Naive B cell (primary cell): ENCODE measurements at regions not wholly inside any gene's neighbourhood (a gene's known extent, or its start where the extent isn't known, plus 50 kb on each side); places are given as distances from the start of the nearest gene placed in this dataset.
"Not testable (repeated sequence)": the region's sequence is repeated elsewhere in the genome, so short reads cannot be mapped to it uniquely, and the experiment has no call there.

Source experiments
- ATAC-seq, 2 donors: fragments of 150-1000 bp; cut with Tn5 transposase; 2 replicates each; pipeline ENCODE4 v1.10.0; 2021; ENCODE audit warnings: low read depth in 2 of 2, mild to moderate bottlenecking in 2 of 2, moderate library complexity in 2 of 2
- DNase-seq: peaks from one replicate; pipeline ENCODE4 v3.0.0; 2022
- H3K27ac Mint-ChIP-seq, 6 donors: one replicate each; pipeline ENCODE4 v1.8.0; 2020 to 2022; ENCODE audit warnings: mild to moderate bottlenecking in 6 of 6, mixed read lengths in 6 of 6, moderate library complexity in 5 of 6, inconsistent platforms in 2 of 6
- H3K27me3 Mint-ChIP-seq, 3 donors: one replicate each; pipeline ENCODE4 v1.8.0; 2021 to 2022; ENCODE audit warnings: mixed read lengths in 3 of 3, mild to moderate bottlenecking in 1 of 3
- H3K36me3 Mint-ChIP-seq, 2 donors: one replicate each; pipeline ENCODE4 v1.8.0; 2020 to 2022; ENCODE audit warnings: mixed read lengths in 2 of 2, inconsistent platforms in 1 of 2, mild to moderate bottlenecking in 1 of 2
- H3K4me1 Mint-ChIP-seq, 3 donors: one replicate each; pipeline ENCODE4 v1.8.0; 2020 to 2022; ENCODE audit warnings: mixed read lengths in 3 of 3, inconsistent platforms in 1 of 3, mild to moderate bottlenecking in 1 of 3, moderate library complexity in 1 of 3
- H3K4me3 Mint-ChIP-seq, 8 donors: one replicate each; pipeline ENCODE4 v1.8.0; 2020 to 2022; ENCODE audit warnings: mild to moderate bottlenecking in 8 of 8, mixed read lengths in 8 of 8, moderate library complexity in 8 of 8, inconsistent platforms in 2 of 8
- H3K9me3 Mint-ChIP-seq, 7 donors: one replicate each; pipeline ENCODE4 v1.8.0; 2020 to 2022; ENCODE audit warnings: mixed read lengths in 7 of 7, mild to moderate bottlenecking in 5 of 7, inconsistent platforms in 2 of 7, moderate library complexity in 1 of 7

- not testable (repeated sequence) for H3K4me3 Mint-ChIP-seq, H3K4me1 Mint-ChIP-seq, ATAC-seq, H3K36me3 Mint-ChIP-seq, DNase-seq, H3K27ac Mint-ChIP-seq, H3K27me3 Mint-ChIP-seq
- H3K9me3 Mint-ChIP-seq = peaks cover 0 to 16% (median 12%) of the 10 kb centered on the region in 7 donors
Measured at GRCh38 chr7:34577934-34578333, 80.1 kb upstream of the NPSR1 start.

- not testable (repeated sequence) for H3K4me1 Mint-ChIP-seq, H3K27me3 Mint-ChIP-seq, H3K36me3 Mint-ChIP-seq, H3K27ac Mint-ChIP-seq, DNase-seq, H3K4me3 Mint-ChIP-seq, ATAC-seq
- peaks cover 0 to 17% (median 7%) of the 10 kb centered on the region in 7 donors for H3K9me3 Mint-ChIP-seq
Measured at GRCh38 chr7:34581698-34582097, 76.3 kb upstream of the NPSR1 start.

DNA sequence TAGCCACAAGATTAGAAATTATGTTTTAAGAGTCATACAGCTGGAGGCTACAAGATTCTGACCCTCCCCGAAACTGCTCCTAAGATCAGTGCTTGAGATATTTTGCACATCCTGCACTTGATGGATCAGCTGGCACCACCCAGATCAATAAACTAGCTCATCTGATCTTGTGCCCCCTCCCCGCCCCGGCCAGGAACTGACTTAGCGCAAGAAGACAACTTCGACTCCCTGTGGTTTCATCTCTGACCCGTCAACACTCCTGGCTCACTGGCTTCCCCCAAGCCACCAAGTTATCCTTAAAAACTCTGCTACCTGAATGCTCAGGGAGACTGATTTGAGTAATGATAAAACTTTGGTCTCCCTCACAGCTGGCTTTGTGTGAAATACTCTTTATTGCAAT is 73.5 kb upstream of the NPSR1 start:
- no peak for DNase-seq
- Mint-ChIP-seq H3K36me3 (no peaks in the 10 kb centered on the region), H3K27me3 (no peaks in the 10 kb centered on the region), H3K27ac (peak overlapping the region in 1 of 6 donors; percentile 15), H3K4me3 (no peak overlapping the region), H3K9me3 (peaks cover 0 to 9% (median 5%) of the 10 kb centered on the region in 7 donors), H3K4me1 (no peaks in the 10 kb centered on the region)
- ATAC-seq = no peak

- H3K27me3 Mint-ChIP-seq = no peaks in the 10 kb centered on the region
- H3K36me3 Mint-ChIP-seq = no peaks in the 10 kb centered on the region
- H3K4me3 Mint-ChIP-seq = no peak overlapping the region
- ATAC-seq (no peak), DNase-seq (no peak)
- no peaks in the 10 kb centered on the region for H3K4me1 Mint-ChIP-seq
- no peak overlapping the region for H3K27ac Mint-ChIP-seq
- H3K9me3 Mint-ChIP-seq = peaks cover 0 to 5% (median 0%) of the 10 kb centered on the region in 7 donors
Measured at GRCh38 chr7:34596887-34597286, 61.1 kb upstream of the NPSR1 start.

DNA sequence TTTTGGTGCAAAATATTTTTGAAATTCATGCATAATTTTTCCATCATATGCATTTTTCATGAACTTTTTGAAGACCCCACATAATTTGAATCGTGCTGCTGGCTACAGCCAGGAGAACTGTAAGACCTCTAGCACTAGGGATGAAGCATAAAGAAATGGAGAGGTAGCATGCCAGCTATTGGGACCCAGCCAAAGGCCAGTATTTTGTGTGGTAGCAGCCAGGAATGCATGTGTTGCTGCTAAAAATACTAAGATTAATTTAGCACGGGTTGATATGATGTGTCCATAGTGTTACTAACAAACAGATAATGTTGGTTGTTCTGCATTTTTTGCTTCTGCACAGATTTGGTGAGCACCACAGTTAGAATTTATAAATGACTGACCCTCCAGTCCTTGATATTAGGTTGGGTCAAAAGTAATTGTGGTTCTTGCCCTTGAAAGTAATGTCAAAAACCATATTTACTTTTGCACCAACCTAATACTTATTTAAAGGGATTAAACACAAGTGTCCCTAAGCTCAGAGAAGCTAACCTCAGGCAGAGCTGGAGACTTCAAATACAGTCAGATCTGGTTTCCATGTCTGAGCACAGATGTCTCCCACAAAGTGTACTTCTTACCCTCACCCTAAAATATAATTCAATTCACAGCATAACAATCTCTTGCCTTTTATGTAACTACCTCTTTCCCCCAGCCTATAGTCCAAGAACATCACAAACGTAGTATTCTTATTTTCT is 54.1 kb upstream of the NPSR1 start:
- Mint-ChIP-seq H3K4me3 (no peak overlapping the region), H3K4me1 (no peaks in the 10 kb centered on the region), H3K27me3 (no peaks in the 10 kb centered on the region), H3K27ac (no peak overlapping the region), H3K36me3 (no peaks in the 10 kb centered on the region), H3K9me3 (peaks cover 0 to 10% (median 3%) of the 10 kb centered on the region in 7 donors)
- no peak for ATAC-seq
- no peak for DNase-seq
